GM18907 (cell line): ENCODE measurements at regions not wholly inside any gene's neighbourhood (a gene's known extent, or its start where the extent isn't known, plus 50 kb on each side); places are given as distances from the start of the nearest gene placed in this dataset.

ENCODE experiments used
- ATAC-seq: cut with Tn5 transposase; IDR thresholded peaks from one replicate; pipeline ENCODE4 v1.9.1; 2021; ENCODE audit warnings: mild to moderate bottlenecking, moderate library complexity; ENCODE audit not compliant: unreplicated experiment

- no peak for ATAC-seq
Observed at GRCh38 chr1:34476371-34476770, 278.5 kb upstream of the GJB5 start.

GRCh38 chr1:34477632-34478141, 277.2 kb upstream of the GJB5 start:
- ATAC-seq = no peak

- no peak for ATAC-seq
Observed at GRCh38 chr1:34478515-34479076, 276.3 kb upstream of the GJB5 start.

GRCh38 chr1:34479731-34480130, 275.1 kb upstream of the GJB5 start:
- ATAC-seq = no peak

GRCh38 chr1:34488080-34488708, 266.7 kb upstream of the GJB5 start:
- ATAC-seq = no peak

- ATAC-seq = no peak
Observed at GRCh38 chr1:34500451-34500850, 254.4 kb upstream of the GJB5 start.

- ATAC-seq = no peak
Observed at GRCh38 chr1:34511802-34512201, 243.0 kb upstream of the GJB5 start.

GRCh38 chr1:34518146-34518699, 236.6 kb upstream of the GJB5 start:
- no peak for ATAC-seq

- ATAC-seq = no peak
Observed at GRCh38 chr1:34520111-34520510, 234.7 kb upstream of the GJB5 start.

GRCh38 chr1:34524783-34525182, 230.1 kb upstream of the GJB5 start:
- ATAC-seq = no peak

GRCh38 chr1:34529935-34530859, 224.7 kb upstream of the GJB5 start:
- no peak for ATAC-seq

GRCh38 chr1:34532113-34532512, 222.7 kb upstream of the GJB5 start:
- no peak for ATAC-seq

GRCh38 chr1:34538481-34538880, 216.4 kb upstream of the GJB5 start:
- ATAC-seq = no peak

GRCh38 chr1:34547046-34547674, 207.7 kb upstream of the GJB5 start:
- no peak for ATAC-seq

GRCh38 chr1:34549199-34549598, 205.6 kb upstream of the GJB5 start:
- ATAC-seq = no peak

GRCh38 chr1:34578306-34578705, 176.5 kb upstream of the GJB5 start:
- ATAC-seq = no peak

- no peak for ATAC-seq
Observed at GRCh38 chr1:34582356-34582755, 172.5 kb upstream of the GJB5 start.

GRCh38 chr1:34587761-34588160, 167.1 kb upstream of the GJB5 start:
- ATAC-seq = no peak

- no peak for ATAC-seq
Observed at GRCh38 chr1:34590211-34590623, 164.6 kb upstream of the GJB5 start.

- ATAC-seq = no peak
Observed at GRCh38 chr1:34591751-34592629, 162.9 kb upstream of the GJB5 start.
